ENCODE measurements at regions not wholly inside any gene's neighbourhood (a gene's known extent, or its start where the extent isn't known, plus 50 kb on each side); places are given as distances from the start of the nearest gene placed in this dataset.

DNA sequence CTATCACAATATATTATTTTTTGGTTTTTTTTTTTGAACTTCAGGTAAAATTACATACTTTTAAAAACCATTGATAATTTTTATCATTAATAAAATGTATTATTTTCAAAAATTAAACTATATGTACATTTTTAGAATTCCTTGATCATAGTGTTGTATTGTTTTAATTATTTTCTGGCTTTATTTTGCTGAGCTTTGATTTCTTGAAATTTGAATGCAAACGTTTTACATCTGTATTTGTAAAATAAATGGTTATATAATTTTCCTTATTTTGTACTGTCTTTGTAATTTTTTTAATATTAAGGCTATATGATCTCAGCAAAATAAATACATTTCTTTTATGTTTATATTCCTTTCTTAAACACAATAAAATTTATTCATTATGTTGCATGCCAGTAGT is 125.6 kb downstream of the KIF2B start:
- TF ChIP-seq, protein P1, sequence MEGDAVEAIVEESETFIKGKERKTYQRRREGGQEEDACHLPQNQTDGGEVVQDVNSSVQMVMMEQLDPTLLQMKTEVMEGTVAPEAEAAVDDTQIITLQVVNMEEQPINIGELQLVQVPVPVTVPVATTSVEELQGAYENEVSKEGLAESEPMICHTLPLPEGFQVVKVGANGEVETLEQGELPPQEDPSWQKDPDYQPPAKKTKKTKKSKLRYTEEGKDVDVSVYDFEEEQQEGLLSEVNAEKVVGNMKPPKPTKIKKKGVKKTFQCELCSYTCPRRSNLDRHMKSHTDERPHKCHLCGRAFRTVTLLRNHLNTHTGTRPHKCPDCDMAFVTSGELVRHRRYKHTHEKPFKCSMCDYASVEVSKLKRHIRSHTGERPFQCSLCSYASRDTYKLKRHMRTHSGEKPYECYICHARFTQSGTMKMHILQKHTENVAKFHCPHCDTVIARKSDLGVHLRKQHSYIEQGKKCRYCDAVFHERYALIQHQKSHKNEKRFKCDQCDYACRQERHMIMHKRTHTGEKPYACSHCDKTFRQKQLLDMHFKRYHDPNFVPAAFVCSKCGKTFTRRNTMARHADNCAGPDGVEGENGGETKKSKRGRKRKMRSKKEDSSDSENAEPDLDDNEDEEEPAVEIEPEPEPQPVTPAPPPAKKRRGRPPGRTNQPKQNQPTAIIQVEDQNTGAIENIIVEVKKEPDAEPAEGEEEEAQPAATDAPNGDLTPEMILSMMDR (IDR thresholded peaks at IDR 0.05), result no peak
- TF ChIP-seq POLR2A (IDR thresholded peaks at IDR 0.05), result no peak

All from prostate gland (tissue), 2 donors.